Fibroblast of villous mesenchyme (primary cell): ENCODE measurements at regions not wholly inside any gene's neighbourhood (a gene's known extent, or its start where the extent isn't known, plus 50 kb on each side); places are given as distances from the start of the nearest gene placed in this dataset.

Experiments
- DNase-seq: peaks from one replicate; pipeline ENCODE4 v3.0.0-alpha.2; 2010; ENCODE audit warnings: low read depth
- H3K4me3 ChIP-seq: 2 replicates; pipeline ENCODE4 v1.5.1; 2011; ENCODE audit warnings: low read depth, mild to moderate bottlenecking, low read length
- TF ChIP-seq, protein P1 (sequence below): IDR thresholded peaks from 2 replicates; pipeline ENCODE4 v1.5.1; 2012; ENCODE audit warnings: low read depth, mild to moderate bottlenecking, low read length; ENCODE audit not compliant: insufficient read depth

- H3K4me3 ChIP-seq = no peak overlapping the region
- no peak for DNase-seq
- TF ChIP-seq, protein P1, sequence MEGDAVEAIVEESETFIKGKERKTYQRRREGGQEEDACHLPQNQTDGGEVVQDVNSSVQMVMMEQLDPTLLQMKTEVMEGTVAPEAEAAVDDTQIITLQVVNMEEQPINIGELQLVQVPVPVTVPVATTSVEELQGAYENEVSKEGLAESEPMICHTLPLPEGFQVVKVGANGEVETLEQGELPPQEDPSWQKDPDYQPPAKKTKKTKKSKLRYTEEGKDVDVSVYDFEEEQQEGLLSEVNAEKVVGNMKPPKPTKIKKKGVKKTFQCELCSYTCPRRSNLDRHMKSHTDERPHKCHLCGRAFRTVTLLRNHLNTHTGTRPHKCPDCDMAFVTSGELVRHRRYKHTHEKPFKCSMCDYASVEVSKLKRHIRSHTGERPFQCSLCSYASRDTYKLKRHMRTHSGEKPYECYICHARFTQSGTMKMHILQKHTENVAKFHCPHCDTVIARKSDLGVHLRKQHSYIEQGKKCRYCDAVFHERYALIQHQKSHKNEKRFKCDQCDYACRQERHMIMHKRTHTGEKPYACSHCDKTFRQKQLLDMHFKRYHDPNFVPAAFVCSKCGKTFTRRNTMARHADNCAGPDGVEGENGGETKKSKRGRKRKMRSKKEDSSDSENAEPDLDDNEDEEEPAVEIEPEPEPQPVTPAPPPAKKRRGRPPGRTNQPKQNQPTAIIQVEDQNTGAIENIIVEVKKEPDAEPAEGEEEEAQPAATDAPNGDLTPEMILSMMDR = no peak
These were observed 361.3 kb upstream of the SFSWAP start for GRCh38 chr12:131349397-131350127.

DNA sequence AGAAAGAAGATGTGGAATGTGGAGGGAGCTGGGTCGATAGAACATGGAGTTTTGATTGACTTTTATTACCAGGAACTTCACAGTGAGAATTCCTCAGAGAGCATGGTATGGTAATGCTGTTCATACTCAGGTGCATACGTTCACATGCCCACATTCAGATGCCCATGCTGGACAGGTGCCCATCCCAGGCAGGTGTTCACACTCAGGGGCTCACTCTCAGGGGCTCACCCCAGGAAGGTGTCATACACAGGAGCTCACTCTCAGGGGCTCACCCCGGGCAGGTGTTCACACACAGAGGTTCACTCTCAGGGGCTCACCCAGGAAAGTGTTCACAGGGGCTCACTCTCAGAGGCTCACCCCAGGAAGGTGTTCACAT, 360.0 kb upstream of the SFSWAP start:
- TF ChIP-seq, protein P1 = no peak
- H3K4me3 ChIP-seq = no peak overlapping the region
- DNase-seq = no peak

DNA sequence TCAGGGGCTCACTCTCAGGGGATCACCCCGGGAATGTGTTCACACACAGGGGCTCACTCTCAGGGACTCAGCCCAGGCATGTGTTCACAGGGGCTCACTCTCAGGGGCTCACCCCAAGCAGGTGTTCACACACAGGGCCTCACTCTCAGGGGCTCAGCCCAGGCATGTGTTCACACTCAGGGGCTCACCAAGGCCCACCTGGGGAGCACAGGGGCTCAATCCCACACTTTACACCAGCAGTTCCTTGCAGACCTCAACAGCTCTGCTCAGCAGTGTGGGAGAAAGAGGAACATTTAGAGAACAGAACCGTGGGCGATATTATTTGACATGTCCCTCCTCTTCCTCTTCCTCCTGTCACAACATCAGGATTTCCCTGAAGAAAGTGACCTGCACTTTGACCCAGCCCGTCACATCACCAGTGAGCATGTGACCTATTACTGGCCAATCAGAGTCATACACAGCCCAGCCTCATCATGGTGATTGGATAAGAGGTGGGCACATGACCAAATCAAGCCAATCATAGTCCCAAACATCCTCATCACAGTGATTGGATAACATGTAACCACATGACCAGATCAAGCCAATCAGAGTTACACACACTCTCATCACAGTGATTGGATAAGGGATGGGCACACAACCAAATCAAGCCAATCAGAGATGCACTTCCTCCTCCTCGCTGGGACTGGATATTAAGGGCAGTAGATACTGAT, 359.4 kb upstream of the SFSWAP start:
- TF ChIP-seq, protein P1 = no peak
- no peak overlapping the region for H3K4me3 ChIP-seq
- DNase-seq = no peak

GRCh38 chr12:131352296-131352900, 358.5 kb upstream of the SFSWAP start:
- TF ChIP-seq, protein P1 = no peak
- no peak for DNase-seq
- no peak overlapping the region for H3K4me3 ChIP-seq

GRCh38 chr12:131353376-131353775, 357.5 kb upstream of the SFSWAP start:
- no peak for DNase-seq
- H3K4me3 ChIP-seq = no peak overlapping the region
- TF ChIP-seq, protein P1 = no peak

DNA sequence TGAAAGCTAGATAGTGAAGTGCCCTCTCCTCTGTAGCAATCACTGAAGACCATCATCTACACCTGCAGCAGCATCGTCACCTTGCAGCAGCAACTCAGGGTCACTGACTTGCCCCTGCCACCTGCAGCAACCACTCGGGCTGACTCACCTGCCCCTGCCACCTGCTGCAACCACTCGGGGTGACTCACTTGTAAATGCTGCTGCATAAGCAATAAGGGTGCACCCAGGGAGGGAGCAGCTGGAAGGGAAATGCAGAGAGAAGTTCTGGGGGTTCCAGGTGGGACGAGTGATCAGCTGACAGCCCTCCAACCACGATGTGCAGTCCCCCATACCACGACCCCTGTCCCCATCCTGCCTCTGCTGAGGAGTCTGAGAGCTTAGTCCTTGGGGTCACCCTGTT, 357.1 kb upstream of the SFSWAP start:
- H3K4me3 ChIP-seq = no peak overlapping the region
- no peak for DNase-seq
- TF ChIP-seq, protein P1 = no peak
